ENCODE measurements at regions not wholly inside any gene's neighbourhood (a gene's known extent, or its start where the extent isn't known, plus 50 kb on each side); places are given as distances from the start of the nearest gene placed in this dataset.

GRCh38 chrX:7746856-7747255 is 96.1 kb upstream of the VCX start:
- TF ChIP-seq, protein P1, sequence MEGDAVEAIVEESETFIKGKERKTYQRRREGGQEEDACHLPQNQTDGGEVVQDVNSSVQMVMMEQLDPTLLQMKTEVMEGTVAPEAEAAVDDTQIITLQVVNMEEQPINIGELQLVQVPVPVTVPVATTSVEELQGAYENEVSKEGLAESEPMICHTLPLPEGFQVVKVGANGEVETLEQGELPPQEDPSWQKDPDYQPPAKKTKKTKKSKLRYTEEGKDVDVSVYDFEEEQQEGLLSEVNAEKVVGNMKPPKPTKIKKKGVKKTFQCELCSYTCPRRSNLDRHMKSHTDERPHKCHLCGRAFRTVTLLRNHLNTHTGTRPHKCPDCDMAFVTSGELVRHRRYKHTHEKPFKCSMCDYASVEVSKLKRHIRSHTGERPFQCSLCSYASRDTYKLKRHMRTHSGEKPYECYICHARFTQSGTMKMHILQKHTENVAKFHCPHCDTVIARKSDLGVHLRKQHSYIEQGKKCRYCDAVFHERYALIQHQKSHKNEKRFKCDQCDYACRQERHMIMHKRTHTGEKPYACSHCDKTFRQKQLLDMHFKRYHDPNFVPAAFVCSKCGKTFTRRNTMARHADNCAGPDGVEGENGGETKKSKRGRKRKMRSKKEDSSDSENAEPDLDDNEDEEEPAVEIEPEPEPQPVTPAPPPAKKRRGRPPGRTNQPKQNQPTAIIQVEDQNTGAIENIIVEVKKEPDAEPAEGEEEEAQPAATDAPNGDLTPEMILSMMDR (conservative IDR thresholded peaks at IDR 0.05 in 1 of 2, IDR thresholded peaks at IDR 0.05 in 1 of 2; ENCODE audit: extremely low read depth in 1 of 2, insufficient read depth in 1 of 2, low read depth in 1 of 2, low read length in 2 of 2): no peak
- no peak for TF ChIP-seq EZH2 (IDR thresholded peaks at IDR 0.05; ENCODE audit: borderline replicate concordance, low read length)
